Lower leg skin (tissue), 3 donors: ENCODE measurements at regions not wholly inside any gene's neighbourhood (a gene's known extent, or its start where the extent isn't known, plus 50 kb on each side); places are given as distances from the start of the nearest gene placed in this dataset.

Source experiments
- POLR2A ChIP-seq, 2 donors: fragments of 450-650 bp; IDR thresholded peaks; one replicate each; pipeline ENCODE4 v1.6.1; 2016 to 2017; ENCODE audit warnings: antibody characterized with exemption in 2 of 2, mild to moderate bottlenecking in 1 of 2, moderate library complexity in 1 of 2
- TF ChIP-seq, protein P1 (sequence below), 3 donors: fragments of 450-650 bp; IDR thresholded peaks; one replicate each; pipeline ENCODE4 v1.5.1; 2016; ENCODE audit warnings: antibody characterized with exemption in 3 of 3, mild to moderate bottlenecking in 3 of 3, moderate library complexity in 2 of 3

DNA sequence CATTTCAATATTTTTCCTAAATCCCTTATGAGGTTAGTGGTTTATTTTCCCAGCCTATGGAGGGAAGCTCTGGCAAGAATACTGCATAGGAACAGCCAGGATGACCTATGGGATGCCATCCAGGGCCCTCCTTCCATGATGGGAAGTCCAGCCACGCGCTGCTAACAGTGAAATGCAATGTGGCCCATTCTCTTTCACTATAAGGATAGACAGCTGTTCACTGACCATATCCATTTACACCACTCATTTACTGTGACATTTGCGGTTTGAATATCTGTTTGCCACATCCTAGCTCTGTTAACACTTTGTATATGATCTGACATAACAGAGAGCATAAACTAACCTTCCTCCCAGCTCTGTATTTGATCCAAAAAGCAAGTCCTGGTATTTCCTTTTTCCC, 471.7 kb downstream of the CBLN4 start:
- TF ChIP-seq, protein P1, sequence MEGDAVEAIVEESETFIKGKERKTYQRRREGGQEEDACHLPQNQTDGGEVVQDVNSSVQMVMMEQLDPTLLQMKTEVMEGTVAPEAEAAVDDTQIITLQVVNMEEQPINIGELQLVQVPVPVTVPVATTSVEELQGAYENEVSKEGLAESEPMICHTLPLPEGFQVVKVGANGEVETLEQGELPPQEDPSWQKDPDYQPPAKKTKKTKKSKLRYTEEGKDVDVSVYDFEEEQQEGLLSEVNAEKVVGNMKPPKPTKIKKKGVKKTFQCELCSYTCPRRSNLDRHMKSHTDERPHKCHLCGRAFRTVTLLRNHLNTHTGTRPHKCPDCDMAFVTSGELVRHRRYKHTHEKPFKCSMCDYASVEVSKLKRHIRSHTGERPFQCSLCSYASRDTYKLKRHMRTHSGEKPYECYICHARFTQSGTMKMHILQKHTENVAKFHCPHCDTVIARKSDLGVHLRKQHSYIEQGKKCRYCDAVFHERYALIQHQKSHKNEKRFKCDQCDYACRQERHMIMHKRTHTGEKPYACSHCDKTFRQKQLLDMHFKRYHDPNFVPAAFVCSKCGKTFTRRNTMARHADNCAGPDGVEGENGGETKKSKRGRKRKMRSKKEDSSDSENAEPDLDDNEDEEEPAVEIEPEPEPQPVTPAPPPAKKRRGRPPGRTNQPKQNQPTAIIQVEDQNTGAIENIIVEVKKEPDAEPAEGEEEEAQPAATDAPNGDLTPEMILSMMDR (IDR thresholded peaks at IDR 0.05) = no peak
- TF ChIP-seq POLR2A (IDR thresholded peaks at IDR 0.05) = no peak
